H1 (cell line): ENCODE measurements at regions not wholly inside any gene's neighbourhood (a gene's known extent, or its start where the extent isn't known, plus 50 kb on each side); places are given as distances from the start of the nearest gene placed in this dataset.

ENCODE experiments used
- CTCF ChIA-PET: fragments of 300-600 bp; sonication (Branson Sonifier 250); formaldehyde crosslinking; loops from one replicate; lab custom pipeline; 2021; ENCODE audit not compliant: partially characterized antibody; lab: Charles Lee
- POLR2A ChIA-PET: fragments of 300-600 bp; sonication (Branson Sonifier 250); formaldehyde crosslinking; loops from one replicate; lab custom pipeline; 2021; ENCODE audit warnings: inconsistent platforms; ENCODE audit not compliant: partially characterized antibody; lab: Charles Lee
- DNase-seq, 2 experiments: peaks; one replicate each; pipeline versions ENCODE4 v3.0.0 to v3.0.0-alpha.2; 2010 to 2022; ENCODE audit warnings: low spot score in 2 of 2, low read depth in 1 of 2, mixed read lengths in 1 of 2
- FAIRE-seq: peaks from 2 replicates; lab custom pipeline; 2011; peaks lifted over from hg19 to GRCh38; lab: Jason Lieb, UNC
- H2AFZ ChIP-seq: 2 replicates; pipeline ENCODE4 v1.8.1; 2012; ENCODE audit warnings: low read length, inconsistent platforms
- H2AK5ac ChIP-seq: 2 replicates; pipeline ENCODE4 v1.6.1; 2013; ENCODE audit warnings: low read depth, low read length
- H2BK120ac ChIP-seq: replicated peaks from 2 replicates; pipeline ENCODE3; 2013; ENCODE audit warnings: low read depth, low read length, inconsistent platforms
- H2BK12ac ChIP-seq: 2 replicates; pipeline ENCODE4 v1.6.1; 2013; ENCODE audit warnings: low read depth, low read length
- H2BK15ac ChIP-seq: 2 replicates; pipeline ENCODE4 v1.6.1; 2013; ENCODE audit warnings: low read length
- H2BK20ac ChIP-seq: 2 replicates; pipeline ENCODE4 v1.6.1; 2013; ENCODE audit warnings: low read length
- H2BK5ac ChIP-seq: 2 replicates; pipeline ENCODE4 v1.6.1; 2013; ENCODE audit warnings: low read depth, low read length
- H3K14ac ChIP-seq: 2 replicates; pipeline ENCODE4 v1.6.1; 2013; ENCODE audit warnings: inconsistent platforms; ENCODE audit not compliant: insufficient read length
- H3K18ac ChIP-seq: 2 replicates; pipeline ENCODE4 v1.6.1; 2013; ENCODE audit warnings: low read length; ENCODE audit errors: extremely low read depth
- H3K23ac ChIP-seq: 2 replicates; pipeline ENCODE4 v1.6.1; 2013; ENCODE audit warnings: inconsistent platforms; ENCODE audit not compliant: insufficient read length
- H3K23me2 ChIP-seq: 2 replicates; pipeline ENCODE4 v1.6.1; 2013; ENCODE audit warnings: low read depth, low read length
- H3K27ac ChIP-seq: 2 replicates; pipeline ENCODE4 v1.6.1; 2011; ENCODE audit warnings: low read depth, low read length, inconsistent platforms
- H3K27me3 ChIP-seq, 4 experiments: replicated peaks in 1 of 4; 1 replicate in 1 of 4; 2 replicates in 3 of 4; pipeline versions ENCODE4 v1.6.1 to v1.8.1; 2011 to 2013; ENCODE audit warnings: low read length in 3 of 4, mild to moderate bottlenecking in 3 of 4, inconsistent platforms in 2 of 4, mixed read lengths in 2 of 4, moderate library complexity in 1 of 4; ENCODE audit not compliant: control insufficient read depth in 3 of 4, insufficient read depth in 3 of 4; ENCODE audit errors: extremely low read depth in 1 of 4
- H3K36me3 ChIP-seq, 4 experiments: 2 replicates each; pipeline versions ENCODE4 v1.6.1 to v1.8.1; 2011 to 2013; ENCODE audit warnings: mild to moderate bottlenecking in 4 of 4, low read length in 3 of 4, moderate library complexity in 2 of 4, control low read depth in 1 of 4, inconsistent platforms in 1 of 4; ENCODE audit not compliant: insufficient read depth in 4 of 4, control insufficient read depth in 2 of 4
- H3K4ac ChIP-seq: replicated peaks from 2 replicates; pipeline ENCODE3; 2013; ENCODE audit warnings: low read length, low read depth, mixed read lengths, inconsistent platforms; ENCODE audit not compliant: insufficient read length
- H3K4me1 ChIP-seq, 4 experiments: replicated peaks in 1 of 4; 1 replicate in 1 of 4; 2 replicates in 3 of 4; pipeline versions ENCODE4 v1.6.1 to v1.8.1; 2011 to 2013; ENCODE audit warnings: low read length in 3 of 4, inconsistent platforms in 2 of 4, mixed read lengths in 1 of 4; ENCODE audit not compliant: insufficient read depth in 4 of 4, control insufficient read depth in 3 of 4
- H3K4me2 ChIP-seq, 2 experiments: 2 replicates each; pipeline versions ENCODE4 v1.6.1 to v1.8.1; 2011 to 2013; ENCODE audit warnings: low read depth in 2 of 2, low read length in 2 of 2, control low read depth in 1 of 2, inconsistent platforms in 1 of 2, mild to moderate bottlenecking in 1 of 2; ENCODE audit not compliant: insufficient read depth in 1 of 2
- H3K4me3 ChIP-seq, 4 experiments: fragments of 200-600, 300-600 bp in 1 of 4; sonication (generic), shearing (Covaris generic), sonication (Bioruptor Twin) in 1 of 4; 2 replicates each; pipeline versions ENCODE4 v1.5.1 to v1.8.1; 2011 to 2016; ENCODE audit warnings: low read length in 4 of 4, low read depth in 3 of 4, control low read depth in 2 of 4, inconsistent platforms in 2 of 4, mild to moderate bottlenecking in 2 of 4, mixed read lengths in 1 of 4, moderate library complexity in 1 of 4; ENCODE audit not compliant: insufficient read depth in 2 of 4; ENCODE audit errors: extremely low read depth in 1 of 4
- H3K56ac ChIP-seq: replicated peaks from 2 replicates; pipeline ENCODE3; 2013; ENCODE audit warnings: low read depth, mild to moderate bottlenecking, mixed read lengths, low read length, inconsistent platforms; ENCODE audit not compliant: insufficient read length
- H3K79me1 ChIP-seq: 2 replicates; pipeline ENCODE4 v1.6.1; 2013; ENCODE audit warnings: low read depth, low read length, control low read depth
- H3K79me2 ChIP-seq, 2 experiments: 2 replicates each; pipeline versions ENCODE4 v1.6.1 to v1.8.1; 2012 to 2013; ENCODE audit warnings: low read length in 2 of 2, mild to moderate bottlenecking in 2 of 2, inconsistent platforms in 1 of 2; ENCODE audit not compliant: insufficient read depth in 2 of 2, control insufficient read depth in 1 of 2
- H3K9ac ChIP-seq, 4 experiments: replicated peaks in 1 of 4; 1 replicate in 1 of 4; 2 replicates in 3 of 4; pipeline versions ENCODE4 v1.6.1 to v1.8.1; 2011 to 2013; ENCODE audit warnings: low read depth in 3 of 4, low read length in 3 of 4, control low read depth in 2 of 4, mild to moderate bottlenecking in 2 of 4, moderate library complexity in 2 of 4, inconsistent platforms in 1 of 4; ENCODE audit errors: extremely low read depth in 1 of 4
- H3K9me3 ChIP-seq, 2 experiments: 2 replicates each; pipeline versions ENCODE4 v1.6.1 to v1.8.1; 2012 to 2013; ENCODE audit warnings: mild to moderate bottlenecking in 2 of 2, moderate library complexity in 2 of 2, control low read depth in 1 of 2, inconsistent platforms in 1 of 2, low read depth in 1 of 2, low read length in 1 of 2, mixed read lengths in 1 of 2; ENCODE audit not compliant: insufficient read depth in 2 of 2
- H4K20me1 ChIP-seq, 2 experiments: replicated peaks in 1 of 2; 2 replicates each; pipeline versions ENCODE3 to v1.8.1; 2011 to 2013; ENCODE audit warnings: inconsistent platforms in 2 of 2, low read length in 2 of 2, mild to moderate bottlenecking in 1 of 2; ENCODE audit not compliant: insufficient read depth in 2 of 2, control insufficient read depth in 1 of 2
- H4K5ac ChIP-seq: 2 replicates; pipeline ENCODE4 v1.6.1; 2013; ENCODE audit warnings: low read length, low read depth, mixed read lengths, inconsistent platforms; ENCODE audit not compliant: insufficient read length
- H4K8ac ChIP-seq: 2 replicates; pipeline ENCODE4 v1.8.0; 2013; ENCODE audit warnings: mild to moderate bottlenecking, moderate library complexity, low read length, inconsistent platforms; ENCODE audit not compliant: insufficient read depth; ENCODE audit errors: extremely low read depth
- H4K91ac ChIP-seq: replicated peaks from 2 replicates; pipeline ENCODE3; 2013; ENCODE audit warnings: low read length, mixed read lengths, inconsistent platforms; ENCODE audit not compliant: insufficient read length
- CHD2 ChIP-seq: IDR thresholded peaks from 2 replicates; pipeline ENCODE4 v1.6.1; 2012; ENCODE audit warnings: low read length, improper control_type of control experiment
- SAP30 ChIP-seq: fragments of 300-600 bp; sonication (generic); IDR thresholded peaks from 2 replicates; pipeline ENCODE4 v1.7.1; 2012; ENCODE audit warnings: low read length, moderate library complexity, mild to moderate bottlenecking, inconsistent platforms; ENCODE audit not compliant: insufficient read depth, insufficient replicate concordance
- SIN3A ChIP-seq, 2 experiments: IDR thresholded peaks in 1 of 2; conservative IDR thresholded peaks in 1 of 2; 2 replicates each; pipeline ENCODE4 v1.6.1; 2011 to 2012; ENCODE audit warnings: low read length in 2 of 2, improper control_type of control experiment in 1 of 2, low read depth in 1 of 2, mild to moderate bottlenecking in 1 of 2
- SUZ12 ChIP-seq: fragments of 200-600 bp; sonication (generic); IDR thresholded peaks from 2 replicates; pipeline ENCODE4 v1.6.1; 2012; ENCODE audit warnings: mild to moderate bottlenecking, inconsistent platforms, low read length, moderate library complexity, mixed read lengths
- TAF7 ChIP-seq: optimal IDR thresholded peaks from 2 replicates; pipeline ENCODE3; 2011; ENCODE audit warnings: low read depth, mild to moderate bottlenecking, inconsistent platforms, low read length, moderate library complexity, borderline replicate concordance
- YY1 ChIP-seq: IDR thresholded peaks from 2 replicates; pipeline ENCODE4 v1.6.1; 2011; ENCODE audit warnings: low read depth, mild to moderate bottlenecking, low read length
- WGBS, 2 experiments: shearing (Covaris generic) in 1 of 2; methylation state at CpG; one replicate each; pipeline versions ENCODE4 v1.1.6 to v1.1.7; 2013 to 2015; ENCODE audit warnings: low lambda C conversion rate in 2 of 2, mixed read lengths in 2 of 2, inconsistent platforms in 1 of 2, low coverage in 1 of 2, missing lambda C conversion rate in 1 of 2; ENCODE audit not compliant: insufficient replicate concordance in 2 of 2, insufficient coverage in 1 of 2, insufficient read length in 1 of 2; ENCODE audit errors: extremely low coverage in 1 of 2, missing lambda C conversion rate in 1 of 2; 5-methylcytosine and 5-hydroxymethylcytosine counted together

DNA sequence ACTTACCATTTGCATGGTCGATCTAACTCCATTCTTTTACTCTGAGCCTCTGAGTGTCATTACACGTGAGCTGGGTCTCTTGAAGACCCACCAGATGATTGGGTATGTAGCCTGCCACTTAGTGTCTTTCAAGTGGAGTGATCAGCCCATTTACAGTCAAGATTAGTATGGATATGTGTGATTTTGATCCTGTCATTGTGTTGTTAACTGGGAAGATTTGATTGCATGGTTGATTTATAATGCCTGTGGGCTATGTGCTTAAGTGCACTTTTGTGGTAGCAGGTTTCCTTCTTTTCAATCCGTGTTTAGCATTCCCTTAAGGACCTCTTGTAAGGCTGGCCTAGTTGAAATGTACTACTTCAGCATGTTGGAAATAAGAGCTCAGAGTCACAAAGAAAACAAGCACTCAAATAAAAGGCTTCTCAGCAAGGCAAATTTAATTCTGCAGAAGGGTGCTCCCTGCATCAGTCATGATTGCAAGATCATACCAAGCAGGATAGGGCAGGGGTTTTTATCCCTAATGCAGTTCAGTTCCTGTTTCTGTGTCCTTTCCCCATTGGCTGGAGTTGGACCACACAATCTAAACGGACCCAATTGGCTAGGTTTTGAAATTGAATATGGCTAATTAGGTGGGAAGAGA, 230.7 kb upstream of the SYT4 start:
- no peaks in the 10 kb centered on the region for H3K79me1 ChIP-seq
- no peaks in the 10 kb centered on the region for H3K9me3 ChIP-seq
- H2AFZ ChIP-seq, result no peak overlapping the region
- no peak overlapping the region for H2BK15ac ChIP-seq
- no peaks in the 10 kb centered on the region for H3K27me3 ChIP-seq
- H2BK120ac ChIP-seq, result no peak overlapping the region
- CTCF ChIA-PET, result no interaction called here
- no peak overlapping the region for H3K14ac ChIP-seq
- no peak overlapping the region for H3K23ac ChIP-seq
- no peak overlapping the region for H4K5ac ChIP-seq
- DNase-seq (no peak), FAIRE-seq (no peak)
- H3K4me1 ChIP-seq, result no peaks in the 10 kb centered on the region
- H3K23me2 ChIP-seq, result no peaks in the 10 kb centered on the region
- H2AK5ac ChIP-seq, result no peak overlapping the region
- H3K27ac ChIP-seq, result no peak overlapping the region
- WGBS, 2 experiments, result 80% methylated on average over 4 of the region's 4 CpGs; no CpG with 5 or more reads in 1 of the 2 experiments
- no peak overlapping the region for H4K91ac ChIP-seq
- no peak for TF ChIP-seq CHD2
- TF ChIP-seq SUZ12, result no peak
- no peak for TF ChIP-seq SIN3A (conservative IDR thresholded peaks at IDR 0.05 in 1 of 2, IDR thresholded peaks at IDR 0.05 in 1 of 2; ENCODE audit: low read depth in 1 of 2, low read length in 2 of 2)
- TF ChIP-seq YY1, result no peak
- TF ChIP-seq SAP30, result no peak
- no peak for TF ChIP-seq TAF7
- H3K18ac ChIP-seq, result no peak overlapping the region
- no peak overlapping the region for H2BK20ac ChIP-seq
- POLR2A ChIA-PET, result no interaction called here
- H3K56ac ChIP-seq, result no peak overlapping the region
- H3K36me3 ChIP-seq, result no peaks in the 10 kb centered on the region
- H3K4me2 ChIP-seq, result no peak overlapping the region
- H3K4ac ChIP-seq, result no peak overlapping the region
- H4K20me1 ChIP-seq, result no peaks in the 10 kb centered on the region
- H2BK5ac ChIP-seq, result no peak overlapping the region
- H3K79me2 ChIP-seq, result no peaks in the 10 kb centered on the region
- no peak overlapping the region for H3K9ac ChIP-seq
- no peak overlapping the region for H3K4me3 ChIP-seq
- no peak overlapping the region for H4K8ac ChIP-seq
- H2BK12ac ChIP-seq, result no peak overlapping the region
